Natural killer cell (primary cell): ENCODE measurements at regions not wholly inside any gene's neighbourhood (a gene's known extent, or its start where the extent isn't known, plus 50 kb on each side); places are given as distances from the start of the nearest gene placed in this dataset.

Source experiments
- ATAC-seq, 3 donors: fragments of 150-1000 bp in 2 of 3; fragments of 200-7000 bp in 1 of 3; cut with Tn5 transposase; 1 replicate in 1 of 3; 2 replicates in 2 of 3; pipeline ENCODE4 v1.10.0; 2021; ENCODE audit warnings: mild to moderate bottlenecking in 2 of 3, moderate library complexity in 2 of 3
- DNase-seq, 2 donors: peaks; one replicate each; pipeline versions ENCODE4 v3.0.0 to v3.0.0-alpha.2; 2013 to 2021; ENCODE audit warnings: mixed read lengths in 1 of 2
- H3K27ac ChIP-seq: one replicate; pipeline ENCODE4 v1.5.1; 2013; ENCODE audit warnings: mild to moderate bottlenecking, low read length
- H3K27me3 ChIP-seq: one replicate; pipeline ENCODE4 v1.6.1; 2013; ENCODE audit warnings: low read length; ENCODE audit not compliant: control insufficient read depth, insufficient read depth
- H3K36me3 ChIP-seq: one replicate; pipeline ENCODE4 v1.6.1; 2013; ENCODE audit warnings: low read length; ENCODE audit not compliant: control insufficient read depth, insufficient read depth
- H3K4me1 ChIP-seq: one replicate; pipeline ENCODE4 v1.6.1; 2013; ENCODE audit warnings: low read length; ENCODE audit not compliant: control insufficient read depth, insufficient read depth
- H3K4me3 ChIP-seq: one replicate; pipeline ENCODE4 v1.5.1; 2013; ENCODE audit warnings: low read length
- H3K9me3 ChIP-seq: one replicate; pipeline ENCODE4 v1.6.1; 2013; ENCODE audit warnings: low read length; ENCODE audit not compliant: control insufficient read depth, insufficient read depth
- H3K27ac Mint-ChIP-seq, 2 donors: one replicate each; pipeline ENCODE4 v1.8.0; 2022; ENCODE audit warnings: mild to moderate bottlenecking in 2 of 2, mixed read lengths in 2 of 2, moderate library complexity in 1 of 2
- H3K27me3 Mint-ChIP-seq, 2 donors: one replicate each; pipeline ENCODE4 v1.8.0; 2022; ENCODE audit warnings: low read depth in 2 of 2, mixed read lengths in 2 of 2
- H3K36me3 Mint-ChIP-seq: one replicate; pipeline ENCODE4 v1.8.0; 2022; ENCODE audit warnings: mixed read lengths
- H3K4me1 Mint-ChIP-seq, 2 donors: one replicate each; pipeline ENCODE4 v1.8.0; 2022; ENCODE audit warnings: mixed read lengths in 2 of 2
- H3K4me3 Mint-ChIP-seq: one replicate; pipeline ENCODE4 v1.8.0; 2022; ENCODE audit warnings: mild to moderate bottlenecking, moderate library complexity, mixed read lengths
- H3K9me3 Mint-ChIP-seq, 2 donors: one replicate each; pipeline ENCODE4 v1.8.0; 2022; ENCODE audit warnings: mixed read lengths in 2 of 2
- WGBS: methylation state at CpG from one replicate; pipeline ENCODE4 v1.1.7; 2013; ENCODE audit warnings: missing lambda C conversion rate; ENCODE audit not compliant: insufficient coverage; 5-methylcytosine and 5-hydroxymethylcytosine counted together
- intact Hi-C: fragments of 100-400 bp; cut with micrococcal nuclease; formaldehyde crosslinking; loops from one replicate; pipeline ENCODE4 v1.14.2; 2022
- TF ChIP-seq, protein P1 (sequence below): fragments of 200-600 bp; IDR thresholded peaks from one replicate; pipeline ENCODE4 v1.8.0; 2022; ENCODE audit warnings: antibody characterized with exemption

DNA sequence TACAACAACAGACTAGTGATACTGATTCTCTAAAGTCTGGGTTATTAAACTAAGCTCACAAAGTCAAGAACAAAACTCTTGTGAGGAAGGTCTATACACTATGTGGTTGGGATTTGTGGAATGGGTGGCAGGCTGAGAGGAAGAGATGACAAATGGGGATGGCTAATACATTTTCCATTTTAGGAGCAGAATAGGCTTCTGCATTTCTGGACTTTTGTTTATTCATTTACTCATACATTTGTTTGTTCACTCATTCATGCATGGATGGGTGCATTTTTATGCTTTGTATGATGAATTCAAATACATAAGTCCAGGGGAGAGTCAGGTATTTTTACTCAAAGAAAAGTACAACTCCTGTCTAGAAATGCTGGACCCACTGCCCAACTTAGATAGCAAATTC is 637.4 kb upstream of the CDH2 start:
- no peak for ATAC-seq
- no peak overlapping the region for H3K27ac ChIP-seq

DNA sequence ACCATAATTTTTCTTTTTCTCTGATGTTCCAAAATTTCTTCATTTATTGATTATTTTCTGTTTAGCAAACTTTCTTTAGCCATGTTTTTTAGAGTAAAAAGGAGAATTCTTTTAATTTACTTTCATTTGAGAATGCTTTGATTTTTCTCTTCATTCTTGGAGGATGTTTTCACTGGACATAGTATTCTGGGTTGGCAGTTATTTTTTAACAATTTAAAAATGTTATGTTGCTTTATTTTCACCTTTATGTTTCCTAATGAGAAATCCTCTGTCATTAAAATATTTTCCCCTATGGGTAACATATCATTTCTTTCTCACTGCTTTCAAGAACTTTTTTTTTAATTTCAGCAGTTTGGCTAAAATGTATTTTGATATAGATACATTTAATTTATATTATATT is 631.4 kb upstream of the CDH2 start:
- no peaks in the 10 kb centered on the region for H3K27me3 ChIP-seq
- DNase-seq (no peak), ATAC-seq (no peak)
- H3K27ac ChIP-seq = no peak overlapping the region
- Mint-ChIP-seq H3K9me3 (peaks cover 5 to 12% of the 10 kb centered on the region in 2 donors), H3K4me3 (no peak overlapping the region), H3K36me3 (peaks cover 15% of the 10 kb centered on the region), H3K27me3 (no peaks in the 10 kb centered on the region), H3K4me1 (peaks cover 4 to 7% of the 10 kb centered on the region in 2 donors), H3K27ac (no peak overlapping the region)
- H3K9me3 ChIP-seq = peaks cover 3% of the 10 kb centered on the region
- no peaks in the 10 kb centered on the region for H3K36me3 ChIP-seq
- peaks cover 3% of the 10 kb centered on the region for H3K4me1 ChIP-seq
- TF ChIP-seq, protein P1, sequence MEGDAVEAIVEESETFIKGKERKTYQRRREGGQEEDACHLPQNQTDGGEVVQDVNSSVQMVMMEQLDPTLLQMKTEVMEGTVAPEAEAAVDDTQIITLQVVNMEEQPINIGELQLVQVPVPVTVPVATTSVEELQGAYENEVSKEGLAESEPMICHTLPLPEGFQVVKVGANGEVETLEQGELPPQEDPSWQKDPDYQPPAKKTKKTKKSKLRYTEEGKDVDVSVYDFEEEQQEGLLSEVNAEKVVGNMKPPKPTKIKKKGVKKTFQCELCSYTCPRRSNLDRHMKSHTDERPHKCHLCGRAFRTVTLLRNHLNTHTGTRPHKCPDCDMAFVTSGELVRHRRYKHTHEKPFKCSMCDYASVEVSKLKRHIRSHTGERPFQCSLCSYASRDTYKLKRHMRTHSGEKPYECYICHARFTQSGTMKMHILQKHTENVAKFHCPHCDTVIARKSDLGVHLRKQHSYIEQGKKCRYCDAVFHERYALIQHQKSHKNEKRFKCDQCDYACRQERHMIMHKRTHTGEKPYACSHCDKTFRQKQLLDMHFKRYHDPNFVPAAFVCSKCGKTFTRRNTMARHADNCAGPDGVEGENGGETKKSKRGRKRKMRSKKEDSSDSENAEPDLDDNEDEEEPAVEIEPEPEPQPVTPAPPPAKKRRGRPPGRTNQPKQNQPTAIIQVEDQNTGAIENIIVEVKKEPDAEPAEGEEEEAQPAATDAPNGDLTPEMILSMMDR = no peak
- no peak overlapping the region for H3K4me3 ChIP-seq
- intact Hi-C loops = no loop called here

More for the DNA sequence above, 637.4 kb upstream of the CDH2 start:
- no peaks in the 10 kb centered on the region for H3K27me3 Mint-ChIP-seq
- TF ChIP-seq, protein P1 = no peak
- no peak overlapping the region for H3K4me3 Mint-ChIP-seq
- H3K27me3 ChIP-seq = no peaks in the 10 kb centered on the region
- DNase-seq = no peak
- no peak overlapping the region for H3K4me3 ChIP-seq
- intact Hi-C loops = no loop called here
- H3K36me3 Mint-ChIP-seq = peaks cover 6% of the 10 kb centered on the region
- H3K4me1 Mint-ChIP-seq = no peaks in the 10 kb centered on the region
- H3K27ac Mint-ChIP-seq = no peak overlapping the region
- H3K4me1 ChIP-seq = no peaks in the 10 kb centered on the region
- no peaks in the 10 kb centered on the region for H3K9me3 ChIP-seq
- H3K36me3 ChIP-seq = no peaks in the 10 kb centered on the region
- peaks cover 0 to 4% of the 10 kb centered on the region in 2 donors for H3K9me3 Mint-ChIP-seq

DNA sequence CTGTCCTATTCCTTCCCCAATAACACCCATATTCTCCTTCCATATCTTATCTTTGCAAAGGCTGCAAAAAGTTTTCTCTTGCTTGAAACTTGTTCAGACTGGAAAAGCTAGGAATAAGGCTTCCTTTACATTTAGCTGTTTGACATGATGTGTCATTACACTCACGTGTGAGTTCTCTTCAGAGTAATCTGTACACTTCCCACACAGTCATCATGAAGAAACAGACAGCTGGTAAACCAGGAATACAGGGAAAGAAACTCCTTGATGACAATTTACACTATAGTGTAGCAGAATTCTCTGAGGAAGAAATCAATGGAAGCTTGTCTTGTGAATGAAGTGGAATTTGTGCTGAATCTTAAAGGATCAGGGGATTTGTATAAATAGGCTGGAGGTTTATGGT is 628.6 kb upstream of the CDH2 start:
- peaks cover 5 to 10% of the 10 kb centered on the region in 2 donors for H3K9me3 Mint-ChIP-seq
- H3K36me3 ChIP-seq = no peaks in the 10 kb centered on the region
- 57% methylated on average over 1 of the region's 1 CpG for WGBS
- H3K4me1 ChIP-seq = peaks cover 3% of the 10 kb centered on the region
- DNase-seq (no peak), ATAC-seq (no peak)
- no peaks in the 10 kb centered on the region for H3K27me3 Mint-ChIP-seq
- no peak overlapping the region for H3K4me3 Mint-ChIP-seq
- H3K27me3 ChIP-seq = no peaks in the 10 kb centered on the region
- peaks cover 10% of the 10 kb centered on the region for H3K36me3 Mint-ChIP-seq
- intact Hi-C loops = no loop called here
- peaks cover 7 to 9% of the 10 kb centered on the region in 2 donors for H3K4me1 Mint-ChIP-seq
- H3K9me3 ChIP-seq = peaks cover 3% of the 10 kb centered on the region
- H3K27ac Mint-ChIP-seq = no peak overlapping the region
- TF ChIP-seq, protein P1 = no peak
- no peak overlapping the region for H3K4me3 ChIP-seq
- no peak overlapping the region for H3K27ac ChIP-seq

DNA sequence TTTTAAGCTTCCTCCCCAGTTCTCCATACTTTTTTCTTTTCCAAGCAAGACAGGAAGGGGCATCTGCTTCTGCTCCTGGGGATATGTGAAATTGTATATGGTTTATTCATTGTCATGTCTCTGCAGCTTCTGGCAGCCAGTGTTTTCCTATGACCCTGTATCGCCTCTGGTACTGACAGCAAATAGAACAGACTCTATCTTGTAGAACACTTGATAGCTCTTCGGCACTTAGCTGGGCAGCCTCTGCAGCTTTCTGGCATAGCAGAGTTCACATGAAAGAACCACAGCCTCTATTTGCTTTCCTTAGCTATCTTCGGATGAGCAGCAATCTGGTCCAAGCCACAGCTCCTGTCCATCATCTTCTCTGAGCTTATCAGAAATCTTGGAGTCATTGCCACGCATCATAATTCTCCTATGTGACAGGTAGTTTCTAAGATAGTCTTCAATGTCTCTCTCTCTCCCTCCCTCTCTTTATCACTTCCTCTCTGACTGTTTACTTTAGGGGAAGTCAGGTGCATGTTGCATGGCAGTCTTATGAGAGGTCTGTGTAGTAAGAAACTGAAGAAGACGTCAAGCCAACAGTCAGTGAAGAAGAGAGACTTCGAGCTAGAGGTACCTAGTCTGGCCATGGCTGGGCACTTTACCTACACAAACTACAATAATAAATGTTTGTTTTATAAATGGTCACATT is 627.7 kb upstream of the CDH2 start:
- Mint-ChIP-seq H3K27ac (no peak overlapping the region), H3K4me3 (no peak overlapping the region)
- intact Hi-C loops = no loop called here

More for the DNA sequence above, 627.7 kb upstream of the CDH2 start:
- WGBS = 68% methylated on average over 5 of the region's 6 CpGs
- no peaks in the 10 kb centered on the region for H3K36me3 ChIP-seq
- Mint-ChIP-seq H3K27me3 (no peaks in the 10 kb centered on the region), H3K4me1 (peaks cover 7 to 9% of the 10 kb centered on the region in 2 donors), H3K36me3 (peaks cover 10% of the 10 kb centered on the region), H3K9me3 (peaks cover 5 to 10% of the 10 kb centered on the region in 2 donors)
- no peak overlapping the region for H3K27ac ChIP-seq
- TF ChIP-seq, protein P1 = no peak
- peak in 1 of 3 donors; percentile 56 for ATAC-seq
- H3K9me3 ChIP-seq = peaks cover 3% of the 10 kb centered on the region
- no peaks in the 10 kb centered on the region for H3K27me3 ChIP-seq
- peaks cover 3% of the 10 kb centered on the region for H3K4me1 ChIP-seq
- H3K4me3 ChIP-seq = no peak overlapping the region
- DNase-seq = no peak
